PC-3 (cell line): ENCODE measurements at regions not wholly inside any gene's neighbourhood (a gene's known extent, or its start where the extent isn't known, plus 50 kb on each side); places are given as distances from the start of the nearest gene placed in this dataset.

Experiments used
- ATAC-seq: fragments of 200-7000 bp; cut with Tn5 transposase; 2 replicates; pipeline ENCODE4 v1.9.1; 2020; ENCODE audit warnings: mild to moderate bottlenecking, moderate library complexity
- BruUV-seq: library from RNA; stranded (reverse); fragments of 400-500 nt; replicated peaks from 2 replicates; lab custom pipeline; 2021; lab: Mats Ljungman, UMichigan
- CTCF ChIA-PET: fragments of 300-600 bp; sonication (Branson Sonifier 250); formaldehyde crosslinking; loops from one replicate; lab custom pipeline; 2022; ENCODE audit warnings: antibody characterized with exemption; lab: Charles Lee
- POLR2A ChIA-PET: fragments of 300-600 bp; sonication (Branson Sonifier 250); formaldehyde crosslinking; loops from one replicate; lab custom pipeline; 2022; ENCODE audit warnings: antibody characterized with exemption; ENCODE audit not compliant: unreplicated experiment; lab: Charles Lee
- DNase-seq: peaks from one replicate; pipeline ENCODE4 v3.0.0-alpha.2; 2015
- H2AFZ ChIP-seq: fragments of 300-600 bp; sonication (generic); 2 replicates; pipeline ENCODE4 v1.6.0; 2016; ENCODE audit warnings: antibody characterized with exemption, low read length
- H3F3A ChIP-seq: fragments of 300-600 bp; sonication (generic); one replicate; pipeline ENCODE4 v1.6.0; 2017; ENCODE audit warnings: antibody characterized with exemption, low read length, control low read depth, mild to moderate bottlenecking; ENCODE audit not compliant: unreplicated experiment
- H3K27ac ChIP-seq: fragments of 300-600 bp; sonication (generic); 2 replicates; pipeline ENCODE4 v1.5.1; 2016; ENCODE audit warnings: mild to moderate bottlenecking, low read length
- H3K27me3 ChIP-seq: fragments of 300-600 bp; sonication (generic); 2 replicates; pipeline ENCODE4 v1.6.1; 2016; ENCODE audit warnings: low read length, mixed read lengths
- H3K36me3 ChIP-seq: fragments of 300-600 bp; sonication (generic); 2 replicates; pipeline ENCODE4 v1.6.1; 2016; ENCODE audit warnings: low read depth, mixed run types, low read length, mixed read lengths
- H3K4me1 ChIP-seq: fragments of 300-600 bp; sonication (generic); 2 replicates; pipeline ENCODE4 v1.5.1; 2016; ENCODE audit warnings: low read length; ENCODE audit not compliant: insufficient read depth
- H3K4me2 ChIP-seq: fragments of 300-600 bp; sonication (generic); 2 replicates; pipeline ENCODE4 v1.6.0; 2016; ENCODE audit warnings: low read length
- H3K4me3 ChIP-seq: fragments of 300-600 bp; sonication (generic); 2 replicates; pipeline ENCODE4 v1.5.1; 2016; ENCODE audit warnings: mild to moderate bottlenecking, low read length, mixed read lengths
- H3K79me2 ChIP-seq: fragments of 300-600 bp; sonication (generic); 2 replicates; pipeline ENCODE4 v1.6.1; 2017; ENCODE audit warnings: low read length, mixed read lengths
- H3K9ac ChIP-seq: fragments of 300-600 bp; sonication (generic); 2 replicates; pipeline ENCODE4 v1.6.0; 2016; ENCODE audit warnings: mild to moderate bottlenecking, low read length
- H3K9me2 ChIP-seq: fragments of 300-600 bp; sonication (generic); replicated peaks from 2 replicates; pipeline ENCODE4 v1.6.1; 2016; ENCODE audit warnings: mixed run types, low read length, mixed read lengths
- H3K9me3 ChIP-seq: fragments of 300-600 bp; sonication (generic); 2 replicates; pipeline ENCODE4 v1.6.1; 2016; ENCODE audit warnings: low read length, mixed read lengths
- H4K20me1 ChIP-seq: fragments of 300-600 bp; sonication (generic); 2 replicates; pipeline ENCODE4 v1.6.1; 2016; ENCODE audit warnings: low read length, mixed read lengths
- EZH2 ChIP-seq: fragments of 300-600 bp; sonication (generic); IDR thresholded peaks from one replicate; pipeline ENCODE4 v1.6.1; 2017; ENCODE audit warnings: antibody characterized with exemption, mild to moderate bottlenecking, low read length; ENCODE audit not compliant: unreplicated experiment
- EZH2phosphoT487 ChIP-seq: fragments of 300-600 bp; sonication (generic); IDR thresholded peaks from 2 replicates; pipeline ENCODE4 v1.6.1; 2018; ENCODE audit warnings: mild to moderate bottlenecking, antibody characterized with exemption, low read length, borderline replicate concordance
- intact Hi-C: fragments of 100-400 bp; cut with micrococcal nuclease; formaldehyde crosslinking; loops from 2 replicates; pipeline ENCODE4 v1.9.0; 2023
- TF ChIP-seq, protein P1 (sequence below): fragments of 300-600 bp; sonication (generic); conservative IDR thresholded peaks from 2 replicates; pipeline ENCODE4 v1.5.1; 2017; ENCODE audit warnings: antibody characterized with exemption, low read depth, mild to moderate bottlenecking, low read length

DNA sequence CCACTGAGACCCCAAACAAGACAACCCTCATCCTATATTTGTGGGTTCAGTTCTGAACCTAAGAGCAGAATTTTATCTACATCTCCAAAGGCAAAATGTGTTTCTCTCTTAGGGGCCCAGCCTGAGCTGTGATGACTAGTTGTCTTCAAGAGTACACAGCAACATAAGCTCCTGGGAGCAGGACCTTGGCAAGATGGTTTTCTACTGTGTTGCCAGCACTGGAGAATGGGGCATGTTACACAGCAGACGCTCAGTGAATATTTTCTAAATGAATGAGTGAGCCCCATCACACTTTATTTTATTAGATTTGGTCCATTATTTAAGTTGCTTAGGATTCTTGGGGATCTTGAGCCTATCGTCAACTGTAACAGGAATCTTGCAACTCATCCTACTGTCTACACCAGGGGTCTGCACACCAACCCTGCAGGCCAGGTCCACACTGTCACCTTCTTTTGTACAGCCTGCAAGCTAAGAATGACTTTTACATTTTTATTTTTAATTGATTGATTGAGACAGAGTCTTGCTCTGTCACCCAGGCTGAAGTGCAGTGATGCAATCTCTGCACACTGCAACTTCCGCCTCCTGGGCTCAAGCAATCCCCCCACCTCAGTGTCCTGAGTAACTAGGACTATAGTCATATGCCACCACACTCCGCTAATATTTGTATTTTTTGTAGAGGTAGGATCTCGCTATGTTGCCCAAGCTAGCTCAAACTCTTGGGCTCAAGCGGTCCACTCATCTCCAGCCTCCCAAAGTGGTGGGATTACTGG is 347.1 kb downstream of the FGFR2 start:
- DNase-seq (no peak), ATAC-seq (no peak)
- Histone ChIP-seq H3K9me3 (no peaks in the 10 kb centered on the region), H2AFZ (no peak overlapping the region), H3K4me1 (no peaks in the 10 kb centered on the region), H3K4me3 (no peak overlapping the region), H3K27me3 (no peaks in the 10 kb centered on the region), H3F3A (no peaks in the 10 kb centered on the region), H3K27ac (no peak overlapping the region), H4K20me1 (no peaks in the 10 kb centered on the region), H3K79me2 (no peaks in the 10 kb centered on the region), H3K4me2 (no peak overlapping the region), H3K36me3 (no peaks in the 10 kb centered on the region), H3K9ac (no peak overlapping the region), H3K9me2 (no peaks in the 10 kb centered on the region)
- POLR2A ChIA-PET, result no interaction called here
- TF ChIP-seq, protein P1, sequence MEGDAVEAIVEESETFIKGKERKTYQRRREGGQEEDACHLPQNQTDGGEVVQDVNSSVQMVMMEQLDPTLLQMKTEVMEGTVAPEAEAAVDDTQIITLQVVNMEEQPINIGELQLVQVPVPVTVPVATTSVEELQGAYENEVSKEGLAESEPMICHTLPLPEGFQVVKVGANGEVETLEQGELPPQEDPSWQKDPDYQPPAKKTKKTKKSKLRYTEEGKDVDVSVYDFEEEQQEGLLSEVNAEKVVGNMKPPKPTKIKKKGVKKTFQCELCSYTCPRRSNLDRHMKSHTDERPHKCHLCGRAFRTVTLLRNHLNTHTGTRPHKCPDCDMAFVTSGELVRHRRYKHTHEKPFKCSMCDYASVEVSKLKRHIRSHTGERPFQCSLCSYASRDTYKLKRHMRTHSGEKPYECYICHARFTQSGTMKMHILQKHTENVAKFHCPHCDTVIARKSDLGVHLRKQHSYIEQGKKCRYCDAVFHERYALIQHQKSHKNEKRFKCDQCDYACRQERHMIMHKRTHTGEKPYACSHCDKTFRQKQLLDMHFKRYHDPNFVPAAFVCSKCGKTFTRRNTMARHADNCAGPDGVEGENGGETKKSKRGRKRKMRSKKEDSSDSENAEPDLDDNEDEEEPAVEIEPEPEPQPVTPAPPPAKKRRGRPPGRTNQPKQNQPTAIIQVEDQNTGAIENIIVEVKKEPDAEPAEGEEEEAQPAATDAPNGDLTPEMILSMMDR, result no peak
- TF ChIP-seq EZH2 (no peak), EZH2phosphoT487 (no peak)
- intact Hi-C loops, result no loop called here
- CTCF ChIA-PET, result no interaction called here
- no TSS peak for BruUV-seq

DNA sequence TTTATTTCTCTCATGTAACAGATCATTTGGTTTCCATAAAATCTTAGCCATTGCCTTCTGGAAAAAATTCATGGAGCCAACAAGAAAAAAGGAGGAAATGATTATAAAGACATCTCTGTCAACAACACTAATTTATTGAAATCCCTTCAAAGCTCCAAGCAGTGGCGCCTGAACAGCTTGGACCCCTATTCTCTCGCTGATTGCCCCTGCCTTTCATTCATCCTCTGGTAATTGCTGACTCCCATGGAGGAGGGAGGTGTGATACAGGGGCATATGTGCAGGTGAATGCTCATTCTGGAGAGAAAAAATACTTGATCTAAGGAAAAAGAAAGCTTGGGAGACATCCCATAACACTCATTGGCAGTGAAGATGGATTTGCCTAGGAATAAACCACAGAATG is 345.5 kb downstream of the FGFR2 start:
- Histone ChIP-seq H3K4me1 (no peaks in the 10 kb centered on the region), H3K27ac (no peak overlapping the region), H3K36me3 (no peaks in the 10 kb centered on the region), H4K20me1 (no peaks in the 10 kb centered on the region), H3F3A (no peaks in the 10 kb centered on the region), H3K4me2 (no peak overlapping the region), H2AFZ (no peak overlapping the region), H3K9me2 (no peaks in the 10 kb centered on the region), H3K27me3 (no peaks in the 10 kb centered on the region), H3K4me3 (no peak overlapping the region), H3K9ac (no peak overlapping the region), H3K79me2 (no peaks in the 10 kb centered on the region), H3K9me3 (no peaks in the 10 kb centered on the region)
- POLR2A ChIA-PET, result no interaction called here
- TF ChIP-seq EZH2 (no peak), EZH2phosphoT487 (no peak)
- TF ChIP-seq, protein P1, result no peak
- DNase-seq (no peak), ATAC-seq (no peak)
- CTCF ChIA-PET, result no interaction called here
- BruUV-seq, result no TSS peak
- intact Hi-C loops, result no loop called here

DNA sequence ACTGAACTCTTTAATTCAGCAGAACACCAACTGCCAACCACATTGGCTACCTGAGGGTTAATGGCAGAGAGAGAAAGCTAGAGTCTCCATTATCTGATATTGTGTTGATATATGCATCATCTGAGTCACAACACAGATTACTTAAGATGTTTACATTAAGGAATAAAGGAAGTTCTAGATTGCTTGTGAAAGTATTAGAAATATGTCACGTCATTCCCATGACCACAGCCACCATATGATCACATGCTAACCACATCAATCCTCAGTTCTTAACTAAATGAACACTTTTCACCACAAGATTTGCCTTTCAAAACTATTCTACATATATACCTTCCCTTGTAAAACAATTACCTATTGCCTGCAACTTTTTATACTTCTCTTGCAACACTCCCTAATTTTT is 337.9 kb downstream of the FGFR2 start:
- H3K9me2 ChIP-seq, result no peaks in the 10 kb centered on the region
- ChIA-PET CTCF (no interaction called here), POLR2A (no interaction called here)
- no peaks in the 10 kb centered on the region for H3K4me1 ChIP-seq
- H3K27ac ChIP-seq, result no peak overlapping the region
- no peak overlapping the region for H2AFZ ChIP-seq
- peaks cover 3% of the 10 kb centered on the region for H3K27me3 ChIP-seq
- no peak overlapping the region for H3K4me2 ChIP-seq
- no peak overlapping the region for H3K9ac ChIP-seq
- H3K9me3 ChIP-seq, result no peaks in the 10 kb centered on the region
- BruUV-seq, result no TSS peak
- no peaks in the 10 kb centered on the region for H3F3A ChIP-seq
- DNase-seq, result peak; percentile 15
- TF ChIP-seq EZH2phosphoT487 (no peak), EZH2 (no peak)
- TF ChIP-seq, protein P1, result no peak
- H3K79me2 ChIP-seq, result no peaks in the 10 kb centered on the region
- H3K36me3 ChIP-seq, result no peaks in the 10 kb centered on the region
- no peaks in the 10 kb centered on the region for H4K20me1 ChIP-seq
- intact Hi-C loops, result no loop called here
- no peak overlapping the region for H3K4me3 ChIP-seq
- ATAC-seq, result no peak
